ENCODE measurements at regions not wholly inside any gene's neighbourhood (a gene's known extent, or its start where the extent isn't known, plus 50 kb on each side); places are given as distances from the start of the nearest gene placed in this dataset.

- no peak overlapping the region for H3K27ac Mint-ChIP-seq
- no peaks in the 10 kb centered on the region for H3K4me1 Mint-ChIP-seq
- H3K4me3 Mint-ChIP-seq = no peak overlapping the region
- CTCF ChIA-PET (ENCODE audit: partially characterized antibody) = no interaction called here
- Histone ChIP-seq H3K4me3 (ENCODE audit: low read length in 2 of 2) (no peak overlapping the region), H3K4me1 (ENCODE audit: insufficient read depth, low read length) (no peaks in the 10 kb centered on the region), H3K27me3 (ENCODE audit: insufficient read depth, low read length) (no peaks in the 10 kb centered on the region), H3K9me3 (ENCODE audit: control insufficient read depth in 1 of 2, low read length in 2 of 2) (no peaks in the 10 kb centered on the region), H3K36me3 (ENCODE audit: insufficient read depth, low read length) (no peaks in the 10 kb centered on the region), H3K27ac (ENCODE audit: low read depth, low read length) (no peak overlapping the region)
- intact Hi-C loops (cut with micrococcal nuclease) = no loop called here
- H3K9me3 Mint-ChIP-seq = no peaks in the 10 kb centered on the region
- DNase-seq = no peak
- POLR2A ChIA-PET (ENCODE audit: partially characterized antibody) = no interaction called here
- H3K27me3 Mint-ChIP-seq = peaks cover 8 to 10% of the 10 kb centered on the region in 2 donors
- no peaks in the 10 kb centered on the region for H3K36me3 Mint-ChIP-seq
Measured at GRCh38 chr17:51347851-51348584, 87.7 kb downstream of the UTP18 start.

GRCh38 chr17:51351080-51351479 is 90.7 kb downstream of the UTP18 start:
- Mint-ChIP-seq H3K4me3 (no peak overlapping the region), H3K27me3 (peaks cover 20 to 22% of the 10 kb centered on the region in 2 donors), H3K9me3 (no peaks in the 10 kb centered on the region), H3K36me3 (no peaks in the 10 kb centered on the region), H3K4me1 (no peaks in the 10 kb centered on the region), H3K27ac (no peak overlapping the region)
- intact Hi-C loops (cut with micrococcal nuclease) = no loop called here
- no peaks in the 10 kb centered on the region for H3K4me1 ChIP-seq (ENCODE audit: insufficient read depth, low read length)
- H3K27me3 ChIP-seq (ENCODE audit: insufficient read depth, low read length) = no peaks in the 10 kb centered on the region
- H3K27ac ChIP-seq (ENCODE audit: low read depth, low read length) = no peak overlapping the region
- no peaks in the 10 kb centered on the region for H3K36me3 ChIP-seq (ENCODE audit: insufficient read depth, low read length)
- H3K9me3 ChIP-seq (ENCODE audit: control insufficient read depth in 1 of 2, low read length in 2 of 2) = no peaks in the 10 kb centered on the region
- ChIA-PET POLR2A (ENCODE audit: partially characterized antibody) (no interaction called here), CTCF (ENCODE audit: partially characterized antibody) (interaction anchor here (1.5 kb wide), 1 partner anchor 21 kb away, joined by 5 read pairs; no protein-coding TSS in a partner anchor)
- H3K4me3 ChIP-seq (ENCODE audit: low read length in 2 of 2) = no peak overlapping the region
- no peak for DNase-seq

GRCh38 chr17:51351890-51352289 is 91.5 kb downstream of the UTP18 start:
- no peaks in the 10 kb centered on the region for H3K9me3 Mint-ChIP-seq
- no peaks in the 10 kb centered on the region for H3K27me3 ChIP-seq (ENCODE audit: insufficient read depth, low read length)
- H3K27me3 Mint-ChIP-seq = peaks cover 25 to 26% of the 10 kb centered on the region in 2 donors
- no peak overlapping the region for H3K4me3 Mint-ChIP-seq
- H3K36me3 Mint-ChIP-seq = no peaks in the 10 kb centered on the region
- DNase-seq = no peak
- ChIA-PET CTCF (ENCODE audit: partially characterized antibody) (interaction anchor here (1.5 kb wide), 1 partner anchor 20 kb away, joined by 5 read pairs; no protein-coding TSS in a partner anchor), POLR2A (ENCODE audit: partially characterized antibody) (no interaction called here)
- no peaks in the 10 kb centered on the region for H3K4me1 ChIP-seq (ENCODE audit: insufficient read depth, low read length)
- no peaks in the 10 kb centered on the region for H3K36me3 ChIP-seq (ENCODE audit: insufficient read depth, low read length)
- no peaks in the 10 kb centered on the region for H3K9me3 ChIP-seq (ENCODE audit: control insufficient read depth in 1 of 2, low read length in 2 of 2)
- no peak overlapping the region for H3K27ac Mint-ChIP-seq
- no peaks in the 10 kb centered on the region for H3K4me1 Mint-ChIP-seq
- intact Hi-C loops (cut with micrococcal nuclease) = no loop called here
- no peak overlapping the region for H3K27ac ChIP-seq (ENCODE audit: low read depth, low read length)
- no peak overlapping the region for H3K4me3 ChIP-seq (ENCODE audit: low read length in 2 of 2)

- no peak overlapping the region for H3K27ac Mint-ChIP-seq
- H3K27me3 ChIP-seq (ENCODE audit: insufficient read depth, low read length) = no peaks in the 10 kb centered on the region
- no peak overlapping the region for H3K4me3 Mint-ChIP-seq
- no peak overlapping the region for H3K27ac ChIP-seq (ENCODE audit: low read depth, low read length)
- no peak overlapping the region for H3K4me3 ChIP-seq (ENCODE audit: low read length in 2 of 2)
- peaks cover 24 to 26% of the 10 kb centered on the region in 2 donors for H3K27me3 Mint-ChIP-seq
- H3K9me3 Mint-ChIP-seq = no peaks in the 10 kb centered on the region
- H3K36me3 Mint-ChIP-seq = no peaks in the 10 kb centered on the region
- POLR2A ChIA-PET (ENCODE audit: partially characterized antibody) = no interaction called here
- intact Hi-C loops (cut with micrococcal nuclease) = no loop called here
- H3K4me1 ChIP-seq (ENCODE audit: insufficient read depth, low read length) = no peaks in the 10 kb centered on the region
- H3K4me1 Mint-ChIP-seq = no peaks in the 10 kb centered on the region
- no peaks in the 10 kb centered on the region for H3K36me3 ChIP-seq (ENCODE audit: insufficient read depth, low read length)
- no peak for DNase-seq
- CTCF ChIA-PET (ENCODE audit: partially characterized antibody) = no interaction called here
- no peaks in the 10 kb centered on the region for H3K9me3 ChIP-seq (ENCODE audit: control insufficient read depth in 1 of 2, low read length in 2 of 2)
Measured at GRCh38 chr17:51352798-51353197, 92.5 kb downstream of the UTP18 start.

GRCh38 chr17:51353296-51353695 is 93.0 kb downstream of the UTP18 start:
- no peak for DNase-seq
- H3K36me3 Mint-ChIP-seq = no peaks in the 10 kb centered on the region
- peaks cover 26 to 27% of the 10 kb centered on the region in 2 donors for H3K27me3 Mint-ChIP-seq
- H3K4me3 Mint-ChIP-seq = no peak overlapping the region
- H3K4me1 Mint-ChIP-seq = no peaks in the 10 kb centered on the region
- no peak overlapping the region for H3K4me3 ChIP-seq (ENCODE audit: low read length in 2 of 2)
- intact Hi-C loops (cut with micrococcal nuclease) = no loop called here
- no peaks in the 10 kb centered on the region for H3K27me3 ChIP-seq (ENCODE audit: insufficient read depth, low read length)
- no peak overlapping the region for H3K27ac Mint-ChIP-seq
- CTCF ChIA-PET (ENCODE audit: partially characterized antibody) = no interaction called here
- POLR2A ChIA-PET (ENCODE audit: partially characterized antibody) = no interaction called here
- no peaks in the 10 kb centered on the region for H3K9me3 Mint-ChIP-seq
- H3K36me3 ChIP-seq (ENCODE audit: insufficient read depth, low read length) = no peaks in the 10 kb centered on the region
- H3K27ac ChIP-seq (ENCODE audit: low read depth, low read length) = no peak overlapping the region
- H3K4me1 ChIP-seq (ENCODE audit: insufficient read depth, low read length) = no peaks in the 10 kb centered on the region
- no peaks in the 10 kb centered on the region for H3K9me3 ChIP-seq (ENCODE audit: control insufficient read depth in 1 of 2, low read length in 2 of 2)

GRCh38 chr17:51354936-51355335 is 94.6 kb downstream of the UTP18 start:
- H3K4me3 Mint-ChIP-seq = no peak overlapping the region
- CTCF ChIA-PET (ENCODE audit: partially characterized antibody) = no interaction called here

GRCh38 chr17:51355441-51356410 is 95.4 kb downstream of the UTP18 start:
- H3K27me3 ChIP-seq (ENCODE audit: insufficient read depth, low read length) = no peaks in the 10 kb centered on the region
- H3K9me3 ChIP-seq (ENCODE audit: control insufficient read depth in 1 of 2, low read length in 2 of 2) = no peaks in the 10 kb centered on the region
- no peak for DNase-seq
- no peak overlapping the region for H3K27ac Mint-ChIP-seq
- H3K9me3 Mint-ChIP-seq = no peaks in the 10 kb centered on the region
- H3K4me3 Mint-ChIP-seq = no peak overlapping the region
- H3K4me1 Mint-ChIP-seq = no peaks in the 10 kb centered on the region
- intact Hi-C loops (cut with micrococcal nuclease) = no loop called here
- H3K27me3 Mint-ChIP-seq = peaks cover 27 to 29% of the 10 kb centered on the region in 2 donors
- H3K27ac ChIP-seq (ENCODE audit: low read depth, low read length) = no peak overlapping the region
- ChIA-PET CTCF (ENCODE audit: partially characterized antibody) (no interaction called here), POLR2A (ENCODE audit: partially characterized antibody) (no interaction called here)
- H3K4me1 ChIP-seq (ENCODE audit: insufficient read depth, low read length) = no peaks in the 10 kb centered on the region
- no peak overlapping the region for H3K4me3 ChIP-seq (ENCODE audit: low read length in 2 of 2)
- H3K36me3 ChIP-seq (ENCODE audit: insufficient read depth, low read length) = no peaks in the 10 kb centered on the region
- H3K36me3 Mint-ChIP-seq = no peaks in the 10 kb centered on the region

More at GRCh38 chr17:51354936-51355335, 94.6 kb downstream of the UTP18 start:
- no peaks in the 10 kb centered on the region for H3K9me3 Mint-ChIP-seq
- no peak for DNase-seq
- no peaks in the 10 kb centered on the region for H3K9me3 ChIP-seq (ENCODE audit: control insufficient read depth in 1 of 2, low read length in 2 of 2)
- H3K27ac ChIP-seq (ENCODE audit: low read depth, low read length) = no peak overlapping the region
- H3K36me3 Mint-ChIP-seq = no peaks in the 10 kb centered on the region
- peaks cover 27 to 29% of the 10 kb centered on the region in 2 donors for H3K27me3 Mint-ChIP-seq
- H3K4me1 ChIP-seq (ENCODE audit: insufficient read depth, low read length) = no peaks in the 10 kb centered on the region
- H3K27ac Mint-ChIP-seq = no peak overlapping the region
- no peaks in the 10 kb centered on the region for H3K27me3 ChIP-seq (ENCODE audit: insufficient read depth, low read length)
- intact Hi-C loops (cut with micrococcal nuclease) = no loop called here
- POLR2A ChIA-PET (ENCODE audit: partially characterized antibody) = no interaction called here
- no peaks in the 10 kb centered on the region for H3K4me1 Mint-ChIP-seq
- H3K4me3 ChIP-seq (ENCODE audit: low read length in 2 of 2) = no peak overlapping the region
- H3K36me3 ChIP-seq (ENCODE audit: insufficient read depth, low read length) = no peaks in the 10 kb centered on the region

Measured in CD4-positive, alpha-beta memory T cell (primary cell).